BLaER1 treated with 17β-estradiol and CSF1 and Interleukin-3, amounts not matched to agents 10 nM and 100 nM (cell line): ENCODE measurements at regions not wholly inside any gene's neighbourhood (a gene's known extent, or its start where the extent isn't known, plus 50 kb on each side); places are given as distances from the start of the nearest gene placed in this dataset.
"Not testable (repeated sequence)": the region's sequence is repeated elsewhere in the genome, so short reads cannot be mapped to it uniquely, and the experiment has no call there.

Experiments
- H3K27ac ChIP-seq, 11 experiments: shearing (Covaris generic); formaldehyde crosslinking; 2 replicates each; pipeline ENCODE4 v1.8.1; 2022
- H3K27me3 ChIP-seq, 11 experiments: shearing (Covaris generic); formaldehyde crosslinking; 2 replicates each; pipeline ENCODE4 v1.8.1; 2022
- H3K36me3 ChIP-seq, 11 experiments: shearing (Covaris generic); formaldehyde crosslinking; 2 replicates each; pipeline ENCODE4 v1.8.1; 2022
- H3K4me1 ChIP-seq, 10 experiments: shearing (Covaris generic); formaldehyde crosslinking; 2 replicates each; pipeline ENCODE4 v1.8.1; 2022
- H3K4me2 ChIP-seq, 11 experiments: shearing (Covaris generic); formaldehyde crosslinking; 2 replicates each; pipeline ENCODE4 v1.8.1; 2022
- H3K4me3 ChIP-seq, 10 experiments: shearing (Covaris generic); formaldehyde crosslinking; 2 replicates each; pipeline ENCODE4 v1.8.1; 2022
- H3K9ac ChIP-seq, 11 experiments: shearing (Covaris generic); formaldehyde crosslinking; 2 replicates each; pipeline ENCODE4 v1.8.1; 2022
- H3K9me3 ChIP-seq, 11 experiments: shearing (Covaris generic); formaldehyde crosslinking; replicated peaks in 1 of 11; 2 replicates each; pipeline ENCODE4 v1.8.1; 2022
- H4K20me1 ChIP-seq, 11 experiments: shearing (Covaris generic); formaldehyde crosslinking; 2 replicates each; pipeline ENCODE4 v1.8.1; 2022
- Cebpa-rat ChIP-seq, 11 experiments: shearing (Covaris generic); IDR thresholded peaks; 2 replicates each; pipeline ENCODE4 v1.8.1; 2022

DNA sequence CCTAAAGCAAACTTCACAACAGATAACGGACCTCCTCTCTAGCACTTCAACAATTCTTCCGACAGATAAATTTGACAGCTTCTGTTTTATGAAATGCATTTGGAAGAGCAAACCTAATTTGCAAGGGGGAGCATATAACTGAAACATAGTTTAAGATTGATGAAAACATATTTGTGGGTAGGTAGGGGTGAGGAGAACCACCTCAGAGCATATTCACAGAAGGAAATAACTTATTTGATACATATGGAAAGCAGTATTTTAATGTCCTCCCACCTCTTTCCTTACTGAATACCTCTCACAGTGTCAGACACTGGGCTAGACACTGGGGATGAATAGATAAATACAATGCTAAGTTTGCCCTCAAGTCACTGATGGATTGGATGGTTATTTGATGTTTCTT lies 384.8 kb downstream of the MAT2B start:
- Histone ChIP-seq H3K27me3 (no peaks in the 10 kb centered on the region), H4K20me1 (no peaks in the 10 kb centered on the region), H3K4me2 (no peak overlapping the region), H3K4me1 (peaks cover 0 to 25% (median 11%) of the 10 kb centered on the region in 10 experiments; a peak in 13 of 20 replicates), H3K9me3 (no peaks in the 10 kb centered on the region; a peak in 1 of 22 replicates), H3K4me3 (no peak overlapping the region), H3K36me3 (no peaks in the 10 kb centered on the region), H3K9ac (no peak overlapping the region), H3K27ac (no peak overlapping the region)
- no peak for TF ChIP-seq Cebpa-rat (IDR thresholded peaks at IDR 0.05)

DNA sequence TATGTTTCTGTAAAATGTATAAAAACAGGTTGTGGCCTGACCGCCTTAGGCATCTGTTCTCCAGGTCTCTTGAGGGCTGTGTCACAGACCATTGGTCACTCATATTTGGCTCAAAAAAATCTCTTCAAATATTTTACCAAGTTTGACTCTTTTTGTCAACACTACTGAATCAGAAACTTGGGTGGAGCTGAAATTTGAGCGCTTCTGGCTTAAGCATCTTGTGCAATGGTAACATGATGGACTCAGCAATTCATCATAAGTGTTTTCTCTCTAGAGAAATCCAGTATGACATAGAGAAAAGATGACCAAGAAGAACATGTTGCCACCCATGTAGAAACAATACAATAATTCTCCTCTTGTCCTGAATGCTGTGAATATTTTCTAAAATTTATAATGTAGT lies 387.9 kb downstream of the MAT2B start:
- TF ChIP-seq Cebpa-rat (IDR thresholded peaks at IDR 0.05): no peak
- H3K4me1 ChIP-seq: peaks cover 0 to 34% (median 11%) of the 10 kb centered on the region in 10 experiments; a peak in 13 of 20 replicates

DNA sequence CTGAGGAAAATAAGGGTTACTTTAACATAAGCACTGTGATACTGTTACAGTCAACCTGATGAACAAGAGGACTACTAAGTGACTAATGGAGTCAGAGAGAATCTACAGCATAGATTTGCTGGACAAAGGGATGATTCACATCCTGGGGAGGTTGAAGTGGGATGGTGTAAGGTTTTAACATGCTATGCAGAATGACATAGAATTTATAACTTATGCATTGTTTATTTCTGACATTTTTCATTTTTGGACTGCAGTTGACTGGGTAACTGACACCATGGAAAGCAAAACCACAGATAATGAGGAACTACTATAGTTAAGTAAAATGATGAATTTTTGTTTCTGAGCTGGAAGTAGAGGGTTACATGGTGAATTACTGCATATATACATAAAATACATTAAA lies 389.2 kb downstream of the MAT2B start:
- Histone ChIP-seq H3K4me3 (no peak overlapping the region), H3K36me3 (no peaks in the 10 kb centered on the region), H3K4me2 (peak overlapping the region in 7 of 11 experiments; percentile 11 to 62 (median 48); a peak in 12 of 22 replicates), H3K9me3 (no peaks in the 10 kb centered on the region; a peak in 1 of 22 replicates), H3K27me3 (no peaks in the 10 kb centered on the region), H4K20me1 (no peaks in the 10 kb centered on the region), H3K27ac (peak overlapping the region in 3 of 11 experiments; percentile 21 to 42 (median 39); a peak in 5 of 22 replicates), H3K9ac (no peak overlapping the region), H3K4me1 (peaks cover 0 to 41% (median 11%) of the 10 kb centered on the region in 10 experiments; a peak in 13 of 20 replicates)
- no peak for TF ChIP-seq Cebpa-rat (IDR thresholded peaks at IDR 0.05)

More for the DNA sequence above, 387.9 kb downstream of the MAT2B start:
- Histone ChIP-seq H3K4me3 (no peak overlapping the region), H4K20me1 (no peaks in the 10 kb centered on the region), H3K27ac (no peak overlapping the region), H3K27me3 (no peaks in the 10 kb centered on the region), H3K4me2 (peak overlapping the region in 2 of 11 experiments; percentile 36 to 61; a peak in 3 of 22 replicates), H3K36me3 (no peaks in the 10 kb centered on the region), H3K9me3 (no peaks in the 10 kb centered on the region; a peak in 1 of 22 replicates), H3K9ac (no peak overlapping the region)

DNA sequence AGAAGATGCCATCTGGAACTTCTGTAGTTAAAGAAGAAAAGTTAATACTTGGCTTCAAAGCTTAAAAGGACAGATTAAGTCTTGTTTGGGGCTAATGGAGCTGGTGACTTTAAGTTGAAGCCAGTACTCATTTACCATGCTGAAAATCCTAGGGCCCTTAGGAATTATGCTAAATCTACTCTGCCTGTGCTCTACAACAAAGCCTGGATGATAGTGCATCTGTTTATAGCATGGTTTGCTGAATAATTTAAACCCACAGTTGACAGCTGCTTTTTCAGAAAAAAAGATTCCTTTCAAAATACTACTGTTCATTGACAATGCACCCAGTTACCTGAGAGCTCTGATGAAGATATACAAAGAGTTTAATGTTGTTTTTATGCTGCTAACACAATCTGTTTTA lies 393.5 kb downstream of the MAT2B start:
- peaks cover 5 to 16% (median 6%) of the 10 kb centered on the region in 11 experiments; a peak in 19 of 22 replicates for H3K9me3 ChIP-seq
- peaks cover 0 to 30% (median 9%) of the 10 kb centered on the region in 10 experiments; a peak in 13 of 20 replicates for H3K4me1 ChIP-seq
- H3K9ac ChIP-seq: no peak overlapping the region
- TF ChIP-seq Cebpa-rat (IDR thresholded peaks at IDR 0.05): no peak
- no peak overlapping the region for H3K27ac ChIP-seq
- H4K20me1 ChIP-seq: no peaks in the 10 kb centered on the region
- H3K27me3 ChIP-seq: no peaks in the 10 kb centered on the region
- no peak overlapping the region for H3K4me3 ChIP-seq
- H3K36me3 ChIP-seq: no peaks in the 10 kb centered on the region
- H3K4me2 ChIP-seq: no peak overlapping the region; a peak in 1 of 22 replicates

DNA sequence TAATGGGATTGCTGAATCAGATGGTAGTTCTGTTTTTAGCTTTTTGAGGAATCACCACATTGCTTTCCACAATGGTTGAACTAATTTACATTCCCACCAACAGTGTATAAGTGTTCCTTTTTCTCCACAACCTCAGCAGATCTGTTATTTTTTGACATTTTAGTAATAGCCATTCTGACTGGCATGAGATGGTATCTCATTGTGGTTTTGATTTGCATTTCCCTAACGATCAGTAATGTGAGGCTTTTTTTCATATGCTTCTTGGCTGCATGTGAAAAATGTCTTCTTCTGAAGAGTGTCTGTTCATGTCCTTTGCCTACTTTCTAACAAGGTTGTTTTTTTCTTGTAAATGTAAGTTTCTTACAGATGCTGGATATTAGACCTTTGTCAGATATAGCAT lies 402.4 kb downstream of the MAT2B start:
- H4K20me1 ChIP-seq, H3K27me3 ChIP-seq, H3K4me3 ChIP-seq, H3K36me3 ChIP-seq: not testable (repeated sequence)
- peaks cover 4 to 46% (median 10%) of the 10 kb centered on the region in 10 experiments; a peak in 14 of 20 replicates for H3K4me1 ChIP-seq
- H3K9me3 ChIP-seq: peaks cover 4 to 20% (median 5%) of the 10 kb centered on the region in 11 experiments; a peak in 20 of 22 replicates
- peak overlapping the region in 3 of 11 experiments; percentile 35 to 51 (median 51); a peak in 5 of 22 replicates for H3K9ac ChIP-seq
- peak overlapping the region in 6 of 11 experiments; percentile 14 to 77 (median 55); a peak in 8 of 22 replicates for H3K27ac ChIP-seq
- H3K4me2 ChIP-seq: peak overlapping the region; percentile 12 to 73 (median 33); a peak in 14 of 22 replicates

DNA sequence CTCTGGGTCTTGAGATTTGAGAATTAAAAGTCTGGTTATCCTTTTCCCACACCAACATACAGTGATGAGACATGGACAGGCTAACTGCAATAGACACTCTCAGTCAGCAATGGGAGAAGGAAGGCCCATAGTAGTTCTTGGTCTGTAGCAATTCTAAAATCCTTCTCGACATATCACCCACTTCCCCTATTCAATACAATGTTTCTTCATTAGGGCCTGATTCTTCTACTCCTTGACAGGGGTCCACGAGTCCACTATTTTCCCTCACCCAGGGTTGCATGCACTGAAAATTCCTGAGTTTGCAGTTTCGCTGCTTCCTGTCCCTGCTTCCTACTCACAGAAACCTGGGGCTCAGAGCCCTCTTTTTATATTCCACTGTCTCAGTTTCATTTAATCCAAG lies 402.8 kb downstream of the MAT2B start:
- Histone ChIP-seq H3K27me3 (no peaks in the 10 kb centered on the region), H3K9me3 (peaks cover 0 to 15% (median under 1%) of the 10 kb centered on the region in 11 experiments; a peak in 6 of 22 replicates), H3K4me1 (peaks cover 4 to 48% (median 11%) of the 10 kb centered on the region in 10 experiments; a peak in 17 of 20 replicates), H4K20me1 (no peaks in the 10 kb centered on the region), H3K4me2 (peak overlapping the region; percentile 12 to 73 (median 33); a peak in 16 of 22 replicates), H3K9ac (peak overlapping the region in 3 of 11 experiments; percentile 35 to 51 (median 51); a peak in 5 of 22 replicates), H3K36me3 (no peaks in the 10 kb centered on the region), H3K4me3 (no peak overlapping the region), H3K27ac (peak overlapping the region in 7 of 11 experiments; percentile 5 to 77 (median 52); a peak in 8 of 22 replicates)
- TF ChIP-seq Cebpa-rat (IDR thresholded peaks at IDR 0.05): no peak

DNA sequence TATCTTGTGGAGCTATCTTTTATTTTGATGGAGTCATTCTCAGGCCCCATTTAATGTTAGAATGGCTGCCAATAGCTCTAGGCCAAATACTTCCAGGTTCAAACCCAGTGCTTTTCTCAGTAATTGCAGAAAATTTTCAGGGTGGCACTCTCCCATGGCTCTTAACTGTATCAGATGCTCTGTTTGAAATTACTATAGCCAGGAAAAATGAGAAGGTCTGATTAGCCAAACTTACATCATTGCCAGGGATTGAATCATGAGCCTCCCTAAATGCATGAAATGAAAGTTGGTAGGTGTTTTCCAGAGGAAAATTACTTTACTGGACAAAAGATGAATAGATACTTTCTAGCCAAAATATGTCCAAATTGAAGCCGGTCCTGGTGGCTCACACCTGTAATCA lies 404.8 kb downstream of the MAT2B start:
- H3K36me3 ChIP-seq: no peaks in the 10 kb centered on the region
- H3K27ac ChIP-seq: no peak overlapping the region
- no peak overlapping the region for H3K4me2 ChIP-seq
- no peak overlapping the region for H3K9ac ChIP-seq
- H3K4me3 ChIP-seq: no peak overlapping the region
- H4K20me1 ChIP-seq: no peaks in the 10 kb centered on the region
- H3K27me3 ChIP-seq: no peaks in the 10 kb centered on the region
- TF ChIP-seq Cebpa-rat (IDR thresholded peaks at IDR 0.05): no peak
- peaks cover 23 to 68% (median 31%) of the 10 kb centered on the region in 10 experiments for H3K4me1 ChIP-seq
- peaks cover 0 to 14% (median 0%) of the 10 kb centered on the region in 11 experiments; a peak in 2 of 22 replicates for H3K9me3 ChIP-seq

DNA sequence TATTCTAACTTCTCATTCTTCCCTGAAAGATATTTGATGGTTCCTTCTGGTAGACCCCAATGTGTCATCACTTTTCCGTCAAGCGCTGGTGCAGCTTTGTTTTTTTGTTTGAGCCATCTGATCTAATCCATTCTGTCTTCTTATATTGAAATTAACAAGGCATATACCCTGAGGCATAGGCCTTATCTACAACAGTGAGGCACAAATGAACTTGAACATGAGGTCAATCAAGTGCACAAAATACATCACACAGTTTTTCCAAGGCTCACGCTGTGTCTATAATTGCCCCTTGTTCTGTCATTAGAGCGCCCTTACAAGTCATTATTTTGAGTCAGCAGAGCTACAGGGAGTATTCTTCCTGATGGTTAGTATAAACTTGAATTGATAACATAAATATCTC lies 406.6 kb downstream of the MAT2B start:
- Histone ChIP-seq H3K27ac (0 out of 22 replicates have a peak overlapping the region, but pooled peaks of 2 of the 11 experiments have one; percentile 95 to 99), H3K36me3 (no peaks in the 10 kb centered on the region), H4K20me1 (no peaks in the 10 kb centered on the region), H3K9ac (no peak overlapping the region), H3K4me1 (peaks cover 42 to 75% (median 47%) of the 10 kb centered on the region in 10 experiments), H3K4me2 (no peak overlapping the region), H3K27me3 (no peaks in the 10 kb centered on the region), H3K4me3 (no peak overlapping the region), H3K9me3 (peaks cover 0 to 3% (median 0%) of the 10 kb centered on the region in 11 experiments; a peak in 2 of 22 replicates)
- no peak for TF ChIP-seq Cebpa-rat (IDR thresholded peaks at IDR 0.05)

DNA sequence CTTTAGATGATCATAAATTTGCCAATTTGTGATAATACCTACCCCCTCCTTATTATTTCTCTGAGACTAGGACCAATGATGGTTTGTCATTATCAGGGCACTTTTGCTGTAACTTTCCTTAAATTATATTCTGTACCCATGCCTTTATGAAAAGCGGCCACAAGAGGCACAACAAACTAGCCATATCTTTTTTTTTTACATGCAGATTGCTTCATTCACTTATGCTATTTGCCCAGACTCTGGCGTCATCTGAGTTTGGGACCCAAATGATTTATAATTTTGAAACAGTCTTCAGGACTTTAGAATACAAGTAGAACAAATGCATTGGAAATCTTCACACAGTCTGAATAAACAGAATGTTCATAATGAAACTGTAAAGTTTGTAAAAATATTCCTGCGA lies 408.1 kb downstream of the MAT2B start:
- H3K9me3 ChIP-seq: peaks cover 7 to 17% (median 12%) of the 10 kb centered on the region in 11 experiments; a peak in 20 of 22 replicates
- H3K27me3 ChIP-seq: no peaks in the 10 kb centered on the region

More for the DNA sequence above, 408.1 kb downstream of the MAT2B start:
- Histone ChIP-seq H3K4me3 (no peak overlapping the region), H3K27ac (peak overlapping the region in 9 of 11 experiments; percentile 95 to 100 (median 99); a peak in 18 of 22 replicates), H3K36me3 (no peaks in the 10 kb centered on the region; a peak in 1 of 22 replicates), H3K4me1 (peaks cover 46 to 75% (median 52%) of the 10 kb centered on the region in 10 experiments), H4K20me1 (no peaks in the 10 kb centered on the region), H3K9ac (peak overlapping the region in 2 of 11 experiments; percentile 3 to 29; a peak in 1 of 22 replicates), H3K4me2 (peak overlapping the region in 8 of 11 experiments; percentile 7 to 93 (median 87); a peak in 10 of 22 replicates)
- peak in 3 of 11 experiments; percentile 16 to 59 (median 59); a peak in 2 of 22 replicates for TF ChIP-seq Cebpa-rat (IDR thresholded peaks at IDR 0.05)
